Trophoblast cell (in vitro differentiated cells and primary cell): ENCODE measurements at regions not wholly inside any gene's neighbourhood (a gene's known extent, or its start where the extent isn't known, plus 50 kb on each side); places are given as distances from the start of the nearest gene placed in this dataset.

Experiments
- DNase-seq, 2 donors: peaks; one replicate each; pipeline ENCODE4 v3.0.0-alpha.2; 2016
- H2AFZ ChIP-seq: 2 replicates; pipeline ENCODE4 v1.6.1; 2013; ENCODE audit warnings: low read length, moderate library complexity, mild to moderate bottlenecking; ENCODE audit not compliant: insufficient read depth, poor library complexity
- H2AK5ac ChIP-seq: 2 replicates; pipeline ENCODE4 v1.6.1; 2013; ENCODE audit warnings: mild to moderate bottlenecking, low read length
- H2BK120ac ChIP-seq: 2 replicates; pipeline ENCODE4 v1.6.1; 2013; ENCODE audit warnings: low read length, mild to moderate bottlenecking, moderate library complexity; ENCODE audit not compliant: insufficient read depth, poor library complexity
- H2BK12ac ChIP-seq: 2 replicates; pipeline ENCODE4 v1.6.1; 2013; ENCODE audit warnings: mild to moderate bottlenecking, low read length, moderate library complexity
- H2BK5ac ChIP-seq: 2 replicates; pipeline ENCODE4 v1.6.1; 2013; ENCODE audit warnings: low read length, low read depth, moderate library complexity, mild to moderate bottlenecking; ENCODE audit not compliant: poor library complexity
- H3K14ac ChIP-seq: 2 replicates; pipeline ENCODE4 v1.6.1; 2013; ENCODE audit warnings: mild to moderate bottlenecking, low read length
- H3K18ac ChIP-seq: 2 replicates; pipeline ENCODE4 v1.6.1; 2013; ENCODE audit warnings: mild to moderate bottlenecking, low read length
- H3K23ac ChIP-seq: 2 replicates; pipeline ENCODE4 v1.6.1; 2013; ENCODE audit warnings: low read length
- H3K27ac ChIP-seq: 2 replicates; pipeline ENCODE4 v1.5.1; 2013; ENCODE audit warnings: low read depth, mild to moderate bottlenecking, inconsistent platforms, low read length, moderate library complexity
- H3K27me3 ChIP-seq: 2 replicates; pipeline ENCODE4 v1.6.1; 2013; ENCODE audit warnings: inconsistent platforms, mild to moderate bottlenecking, low read length, moderate library complexity; ENCODE audit not compliant: insufficient read depth
- H3K36me3 ChIP-seq, 2 experiments: 1 replicate in 1 of 2; 2 replicates in 1 of 2; pipeline ENCODE4 v1.6.1; 2013; ENCODE audit warnings: low read length in 2 of 2, mild to moderate bottlenecking in 2 of 2, moderate library complexity in 1 of 2; ENCODE audit not compliant: insufficient read depth in 2 of 2, control insufficient read depth in 1 of 2
- H3K4ac ChIP-seq: 2 replicates; pipeline ENCODE4 v1.6.1; 2013; ENCODE audit warnings: low read depth, mild to moderate bottlenecking, low read length, moderate library complexity
- H3K4me1 ChIP-seq, 2 experiments: 1 replicate in 1 of 2; 2 replicates in 1 of 2; pipeline ENCODE4 v1.6.1; 2013; ENCODE audit warnings: low read length in 2 of 2, mild to moderate bottlenecking in 2 of 2, moderate library complexity in 1 of 2; ENCODE audit not compliant: insufficient read depth in 2 of 2, control insufficient read depth in 1 of 2
- H3K4me2 ChIP-seq: 2 replicates; pipeline ENCODE4 v1.6.1; 2013; ENCODE audit warnings: inconsistent platforms, mild to moderate bottlenecking, low read length, moderate library complexity
- H3K4me3 ChIP-seq: 2 replicates; pipeline ENCODE4 v1.5.1; 2013; ENCODE audit warnings: mild to moderate bottlenecking, low read depth, low read length, inconsistent platforms
- H3K79me1 ChIP-seq: one replicate; pipeline ENCODE4 v1.6.1; 2013; ENCODE audit warnings: low read length
- H3K79me2 ChIP-seq: 2 replicates; pipeline ENCODE4 v1.6.1; 2013; ENCODE audit warnings: low read length, mild to moderate bottlenecking; ENCODE audit not compliant: control insufficient read depth, insufficient read depth, poor library complexity
- H3K9ac ChIP-seq: 2 replicates; pipeline ENCODE4 v1.6.1; 2013; ENCODE audit warnings: mild to moderate bottlenecking, low read length
- H3K9me3 ChIP-seq: 2 replicates; pipeline ENCODE4 v1.6.1; 2013; ENCODE audit warnings: low read depth, mild to moderate bottlenecking, control low read depth, inconsistent platforms, low read length; ENCODE audit not compliant: insufficient read depth
- H4K12ac ChIP-seq: 2 replicates; pipeline ENCODE4 v1.6.1; 2013; ENCODE audit warnings: low read depth, mild to moderate bottlenecking, low read length, moderate library complexity
- H4K8ac ChIP-seq: 2 replicates; pipeline ENCODE4 v1.6.1; 2013; ENCODE audit warnings: low read depth, mild to moderate bottlenecking, low read length, moderate library complexity
- H4K91ac ChIP-seq: one replicate; pipeline ENCODE4 v1.6.1; 2013; ENCODE audit warnings: low read depth, mild to moderate bottlenecking, low read length, moderate library complexity
- WGBS: extraction: QIAGEN DNeasy Blood & Tissue Kit; methylation state at CpG from one replicate; pipeline ENCODE4 v1.1.7; 2013; ENCODE audit warnings: missing lambda C conversion rate; ENCODE audit not compliant: insufficient read length, insufficient coverage; ENCODE audit errors: extremely low coverage; 5-methylcytosine and 5-hydroxymethylcytosine counted together

DNA sequence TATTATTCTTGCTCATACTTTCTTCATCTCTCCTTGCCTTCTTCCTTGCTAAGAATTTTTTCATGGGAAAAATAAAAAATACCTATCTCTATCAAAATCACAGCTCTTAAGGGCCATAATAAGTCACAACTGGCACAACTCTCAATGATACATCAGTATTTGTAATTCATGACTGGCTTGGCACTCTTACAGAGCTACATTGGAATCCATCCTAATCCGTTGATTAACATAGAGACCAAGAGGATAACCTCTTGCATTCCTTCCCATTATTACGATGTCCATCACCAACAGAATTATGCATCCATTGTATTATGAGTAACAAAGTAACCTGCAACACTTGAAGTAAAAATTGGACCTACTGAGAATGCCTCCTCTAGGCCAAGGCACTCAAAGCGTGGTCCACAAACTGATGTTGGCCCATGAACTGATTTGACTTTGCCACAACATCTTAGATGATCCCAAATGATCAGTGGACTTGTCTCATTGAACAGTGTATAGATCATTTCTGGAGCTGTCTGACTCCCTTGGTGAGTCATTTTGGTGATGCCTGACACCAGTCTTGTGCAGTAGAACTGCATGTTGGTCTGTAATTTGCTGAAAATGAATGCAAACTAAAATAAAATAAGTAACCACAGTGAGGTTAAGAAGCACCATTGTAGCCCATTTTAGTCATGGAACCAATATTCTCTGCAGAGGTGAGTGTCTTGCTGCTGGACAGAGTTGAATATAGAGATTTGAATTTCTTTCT, 163.2 kb downstream of the AXIN2 start:
- H4K91ac ChIP-seq: no peak overlapping the region
- no peak overlapping the region for H3K23ac ChIP-seq
- no CpG with 5 or more reads among the region's 3 CpGs for WGBS
- H3K79me2 ChIP-seq: no peaks in the 10 kb centered on the region
- H3K4me3 ChIP-seq: no peak overlapping the region
- no peaks in the 10 kb centered on the region for H3K79me1 ChIP-seq
- no peak overlapping the region for H2BK5ac ChIP-seq
- no peak overlapping the region for H4K12ac ChIP-seq
- H3K27ac ChIP-seq: no peak overlapping the region
- H3K36me3 ChIP-seq: no peaks in the 10 kb centered on the region
- H3K4me2 ChIP-seq: no peak overlapping the region
- no peak overlapping the region for H3K18ac ChIP-seq
- no peaks in the 10 kb centered on the region for H3K4me1 ChIP-seq
- no peak overlapping the region for H3K9ac ChIP-seq
- no peak for DNase-seq
- H2AK5ac ChIP-seq: no peak overlapping the region
- no peak overlapping the region for H2BK120ac ChIP-seq
- no peaks in the 10 kb centered on the region for H3K27me3 ChIP-seq
- no peaks in the 10 kb centered on the region for H3K9me3 ChIP-seq
- H3K4ac ChIP-seq: no peak overlapping the region
- H2BK12ac ChIP-seq: no peak overlapping the region
- no peak overlapping the region for H4K8ac ChIP-seq
- no peak overlapping the region for H3K14ac ChIP-seq
- H2AFZ ChIP-seq: no peak overlapping the region

DNA sequence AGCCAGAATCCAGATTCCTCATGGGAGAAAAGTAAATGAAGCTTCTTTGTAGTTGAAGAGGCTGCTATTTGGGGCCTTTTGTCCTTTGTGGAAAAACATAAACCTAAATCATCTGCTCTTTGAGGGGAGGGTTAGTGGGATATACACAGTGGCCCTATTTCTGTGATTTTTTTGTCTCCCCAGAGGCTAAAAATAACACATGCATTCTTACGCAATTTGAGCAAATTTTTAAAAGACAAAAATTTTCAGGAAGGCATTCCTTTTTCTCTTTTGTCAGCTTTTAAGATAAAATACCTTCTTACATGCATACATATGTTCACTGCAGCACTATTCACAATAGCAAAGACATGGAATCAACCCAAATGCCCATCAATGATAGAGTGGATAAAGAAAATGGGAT, 165.5 kb downstream of the AXIN2 start:
- no peak overlapping the region for H2AK5ac ChIP-seq
- no peak overlapping the region for H4K8ac ChIP-seq
- no peak overlapping the region for H3K18ac ChIP-seq
- H3K27ac ChIP-seq: no peak overlapping the region
- H3K4me2 ChIP-seq: no peak overlapping the region
- no peaks in the 10 kb centered on the region for H3K9me3 ChIP-seq
- H3K27me3 ChIP-seq: no peaks in the 10 kb centered on the region
- H4K91ac ChIP-seq: no peak overlapping the region
- no peak overlapping the region for H2BK120ac ChIP-seq
- H3K9ac ChIP-seq: no peak overlapping the region
- no peak overlapping the region for H2AFZ ChIP-seq
- H3K4me3 ChIP-seq: no peak overlapping the region
- no peak overlapping the region for H3K4ac ChIP-seq
- H3K36me3 ChIP-seq: no peaks in the 10 kb centered on the region
- no peaks in the 10 kb centered on the region for H3K4me1 ChIP-seq
- no peaks in the 10 kb centered on the region for H3K79me2 ChIP-seq
- peak in 1 of 2 donors; percentile 52 for DNase-seq
- WGBS: no CpG with 5 or more reads among the region's 1 CpG
- H3K79me1 ChIP-seq: no peaks in the 10 kb centered on the region
- H3K14ac ChIP-seq: no peak overlapping the region
- no peak overlapping the region for H4K12ac ChIP-seq
- H2BK5ac ChIP-seq: no peak overlapping the region
- H2BK12ac ChIP-seq: no peak overlapping the region
- no peak overlapping the region for H3K23ac ChIP-seq

DNA sequence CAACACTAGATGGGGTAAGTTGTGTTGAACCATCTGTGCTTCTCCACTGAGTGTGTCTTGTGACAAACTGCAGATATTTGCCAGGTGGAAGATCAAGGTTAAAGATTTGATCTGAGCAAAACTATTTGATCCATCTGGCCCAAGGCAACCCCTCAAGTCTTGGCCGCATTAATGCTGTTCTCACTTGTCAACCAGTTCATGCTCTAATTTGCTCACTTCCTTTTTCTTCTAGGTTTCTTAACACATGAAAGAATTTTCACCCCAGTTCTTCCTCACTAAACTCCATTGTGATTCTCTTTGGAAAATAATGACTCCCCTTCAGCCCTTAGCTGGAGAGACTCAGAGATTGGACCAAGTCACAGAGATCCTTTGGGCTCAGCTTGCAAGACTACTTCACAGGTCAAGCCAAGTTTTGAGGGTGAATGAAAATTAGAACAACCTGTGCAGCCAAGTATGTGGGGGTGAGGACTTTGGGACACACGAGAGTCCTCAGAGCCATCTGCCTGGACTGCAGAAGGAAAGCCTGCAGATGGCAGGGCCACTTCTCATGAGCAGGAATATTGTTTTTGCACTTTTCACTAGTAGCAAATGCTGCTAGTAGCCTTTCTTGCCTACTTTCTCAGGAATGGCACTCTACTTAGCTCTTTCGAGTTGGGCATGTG, 166.5 kb downstream of the AXIN2 start:
- Histone ChIP-seq H3K4me3 (no peak overlapping the region), H3K4ac (no peak overlapping the region), H2AFZ (no peak overlapping the region), H3K4me2 (no peak overlapping the region), H4K12ac (no peak overlapping the region), H3K27ac (no peak overlapping the region), H2BK120ac (no peak overlapping the region), H3K4me1 (no peaks in the 10 kb centered on the region), H3K36me3 (no peaks in the 10 kb centered on the region), H3K79me2 (no peaks in the 10 kb centered on the region), H2AK5ac (no peak overlapping the region), H4K8ac (no peak overlapping the region), H3K27me3 (no peaks in the 10 kb centered on the region), H2BK5ac (no peak overlapping the region), H3K18ac (no peak overlapping the region), H4K91ac (no peak overlapping the region), H3K9me3 (no peaks in the 10 kb centered on the region), H3K9ac (no peak overlapping the region), H3K23ac (no peak overlapping the region), H3K79me1 (no peaks in the 10 kb centered on the region), H2BK12ac (no peak overlapping the region), H3K14ac (no peak overlapping the region)
- DNase-seq: peak in 1 of 2 donors; percentile 43
- no CpG with 5 or more reads among the region's 3 CpGs for WGBS

DNA sequence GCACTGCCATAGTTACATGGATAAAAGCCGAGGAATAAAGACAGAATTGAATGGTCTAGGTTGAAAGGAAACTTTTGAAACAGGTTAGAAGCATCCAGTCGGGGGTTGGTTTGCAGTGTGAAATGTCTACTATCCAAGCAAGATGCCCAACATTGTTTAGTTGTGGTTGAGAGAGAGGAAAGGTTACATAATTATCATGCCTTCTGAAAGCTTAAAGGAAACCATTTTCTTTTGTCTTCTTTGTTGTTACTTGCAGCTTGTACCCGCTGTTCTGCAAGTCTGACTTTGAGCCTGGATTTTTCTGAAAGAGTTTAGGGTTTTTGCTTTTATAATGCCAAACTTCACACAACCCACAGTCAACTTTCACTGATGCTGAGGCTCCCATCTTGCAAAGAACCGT, 167.9 kb downstream of the AXIN2 start:
- no CpG with 5 or more reads among the region's 4 CpGs for WGBS

More for the DNA sequence above, 167.9 kb downstream of the AXIN2 start:
- H3K9ac ChIP-seq: no peak overlapping the region
- no peaks in the 10 kb centered on the region for H3K4me1 ChIP-seq
- H2AFZ ChIP-seq: no peak overlapping the region
- no peak overlapping the region for H3K4me2 ChIP-seq
- H2BK5ac ChIP-seq: no peak overlapping the region
- H3K27ac ChIP-seq: no peak overlapping the region
- H3K4me3 ChIP-seq: no peak overlapping the region
- H3K14ac ChIP-seq: no peak overlapping the region
- H2BK120ac ChIP-seq: no peak overlapping the region
- DNase-seq: peak in 1 of 2 donors; percentile 49
- H3K18ac ChIP-seq: no peak overlapping the region
- no peak overlapping the region for H2AK5ac ChIP-seq
- H4K12ac ChIP-seq: no peak overlapping the region
- H3K23ac ChIP-seq: no peak overlapping the region
- no peaks in the 10 kb centered on the region for H3K36me3 ChIP-seq
- no peak overlapping the region for H3K4ac ChIP-seq
- H2BK12ac ChIP-seq: no peak overlapping the region
- no peaks in the 10 kb centered on the region for H3K79me1 ChIP-seq
- no peak overlapping the region for H4K91ac ChIP-seq
- no peak overlapping the region for H4K8ac ChIP-seq
- H3K27me3 ChIP-seq: no peaks in the 10 kb centered on the region
- H3K79me2 ChIP-seq: no peaks in the 10 kb centered on the region
- no peaks in the 10 kb centered on the region for H3K9me3 ChIP-seq
